Right lung (tissue), 2 donors: ENCODE measurements at regions not wholly inside any gene's neighbourhood (a gene's known extent, or its start where the extent isn't known, plus 50 kb on each side); places are given as distances from the start of the nearest gene placed in this dataset.
"Not testable (repeated sequence)": the region's sequence is repeated elsewhere in the genome, so short reads cannot be mapped to it uniquely, and the experiment has no call there.

Source experiments
- DNase-seq, 2 donors: peaks; one replicate each; pipeline ENCODE4 v3.0.0-alpha.2; 2013

DNA sequence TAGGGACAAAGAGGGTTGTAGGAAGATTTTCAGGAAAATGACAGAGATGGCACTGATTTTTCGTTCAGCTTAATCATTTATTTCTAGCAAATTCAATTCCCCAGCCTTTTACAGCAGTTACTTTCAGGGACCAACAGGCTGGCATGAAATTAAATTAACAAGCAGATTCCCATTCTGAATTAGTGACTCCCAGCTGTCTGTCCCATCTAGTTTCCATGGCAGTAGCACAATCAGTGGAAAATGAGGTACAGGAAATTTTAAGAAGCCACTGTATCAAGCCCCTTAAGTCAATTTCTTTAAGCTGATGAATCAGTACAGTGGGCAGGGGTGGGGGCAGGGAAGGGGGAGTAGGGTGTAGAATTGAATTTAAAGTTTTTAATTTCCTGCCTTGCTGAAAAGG lies 121.1 kb upstream of the TEX13C start:
- no peak for DNase-seq

GRCh38 chrX:125202591-125203248 lies 117.0 kb upstream of the TEX13C start:
- no peak for DNase-seq

DNA sequence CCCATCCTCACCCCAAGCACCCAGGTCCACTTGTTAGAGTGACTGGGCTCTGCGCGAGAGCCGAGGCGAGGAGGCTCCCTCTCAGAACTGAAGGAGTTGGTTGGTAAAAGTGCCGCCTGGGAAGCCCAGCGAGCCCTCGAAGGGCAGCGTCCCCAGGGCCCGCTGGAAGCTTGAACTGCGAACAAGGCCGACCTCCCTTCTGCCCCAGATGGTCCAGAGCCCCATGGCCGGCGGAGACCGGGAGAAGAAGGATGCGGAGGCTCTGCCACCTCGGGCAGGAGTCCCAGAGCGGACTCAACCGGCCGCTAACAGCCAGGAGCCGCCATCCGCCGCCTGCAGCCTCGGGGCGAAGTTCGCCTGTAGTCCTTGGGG lies 116.3 kb upstream of the TEX13C start:
- DNase-seq, result no peak

- DNase-seq, result no peak
Measured at GRCh38 chrX:125203737-125204578, 115.7 kb upstream of the TEX13C start.

- no peak for DNase-seq
Measured at GRCh38 chrX:125204681-125205132, 115.0 kb upstream of the TEX13C start.

DNA sequence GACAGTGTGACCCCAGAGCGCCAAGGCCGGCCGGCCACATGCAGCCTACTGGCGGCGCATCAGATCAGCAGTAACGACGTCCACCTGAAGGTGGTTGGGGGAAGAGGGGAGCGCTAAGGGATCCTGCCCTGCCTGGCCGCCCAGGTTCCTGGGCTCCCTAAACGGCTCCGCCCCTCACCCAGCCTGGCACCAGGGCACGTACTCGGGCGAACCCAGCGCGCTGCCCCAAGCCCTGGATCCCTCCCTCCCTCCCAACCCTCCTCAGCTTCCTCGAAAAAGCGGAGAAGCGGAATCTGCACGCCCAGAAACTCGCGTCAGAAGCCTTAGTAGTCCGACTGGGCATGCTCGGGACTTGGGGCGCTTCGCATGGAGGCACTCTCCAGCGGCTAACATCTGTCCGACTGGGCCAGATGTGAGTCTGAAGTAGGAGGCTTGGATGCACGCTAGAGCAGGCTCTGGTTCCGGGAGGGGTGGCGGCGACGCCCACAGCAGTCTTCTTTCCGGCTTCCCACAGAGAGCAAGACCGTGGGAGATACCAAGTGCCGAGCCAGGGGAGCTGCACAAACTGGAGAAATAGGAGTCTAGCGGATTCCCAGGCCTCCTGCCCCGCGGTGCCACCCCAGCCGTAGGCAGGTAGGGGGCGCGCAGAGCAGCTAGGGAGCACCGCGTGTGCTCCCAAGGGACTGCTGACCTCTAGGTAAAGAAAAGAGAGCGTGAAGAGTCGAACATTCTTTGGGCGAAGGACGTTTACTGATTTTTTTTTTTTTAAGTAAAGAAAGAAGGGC lies 114.3 kb upstream of the TEX13C start:
- DNase-seq, result peak in 1 of 2 donors; percentile 20

GRCh38 chrX:125205918-125206665 lies 113.6 kb upstream of the TEX13C start:
- no peak for DNase-seq

GRCh38 chrX:125210146-125210545 lies 109.5 kb upstream of the TEX13C start:
- DNase-seq, result no peak

DNA sequence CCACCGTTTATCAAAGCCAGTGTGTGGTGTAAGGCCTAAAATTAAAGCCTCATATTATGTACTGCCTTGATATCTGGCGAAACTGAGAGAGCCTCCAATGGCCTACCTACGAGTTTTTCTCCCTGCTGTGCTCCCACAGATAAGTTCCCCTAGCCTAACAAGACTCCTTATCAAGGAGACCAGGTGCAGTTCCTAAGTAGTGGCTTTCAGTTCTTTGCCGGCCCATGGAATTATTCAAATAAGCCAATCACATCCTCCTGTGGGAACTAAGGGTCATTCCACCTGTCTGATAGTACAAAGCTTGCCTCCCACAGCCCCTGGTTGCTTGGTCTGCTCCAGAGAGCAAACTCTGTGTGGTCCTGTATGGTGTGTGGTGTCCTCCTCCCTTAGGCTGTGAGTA lies 99.8 kb upstream of the TEX13C start:
- DNase-seq, result no peak

DNA sequence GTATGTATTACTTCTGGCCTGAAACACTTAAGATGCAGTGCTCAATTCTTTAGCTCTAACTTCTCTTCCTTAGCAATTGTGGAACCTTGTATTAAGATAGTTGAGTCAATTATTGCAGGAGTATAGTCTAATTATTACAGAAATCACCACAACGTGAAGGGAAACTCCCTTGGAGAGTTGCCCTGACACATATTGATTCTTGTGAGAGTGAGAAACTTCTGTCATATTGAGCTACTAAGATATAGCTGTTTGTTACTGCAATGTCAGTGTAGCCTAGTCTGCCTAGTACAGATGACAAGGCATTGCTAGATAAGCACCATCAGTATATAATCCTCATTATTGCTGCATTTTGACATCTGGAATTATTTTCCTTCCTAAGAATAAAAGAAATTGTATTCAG lies 82.7 kb upstream of the TEX13C start:
- no peak for DNase-seq

DNA sequence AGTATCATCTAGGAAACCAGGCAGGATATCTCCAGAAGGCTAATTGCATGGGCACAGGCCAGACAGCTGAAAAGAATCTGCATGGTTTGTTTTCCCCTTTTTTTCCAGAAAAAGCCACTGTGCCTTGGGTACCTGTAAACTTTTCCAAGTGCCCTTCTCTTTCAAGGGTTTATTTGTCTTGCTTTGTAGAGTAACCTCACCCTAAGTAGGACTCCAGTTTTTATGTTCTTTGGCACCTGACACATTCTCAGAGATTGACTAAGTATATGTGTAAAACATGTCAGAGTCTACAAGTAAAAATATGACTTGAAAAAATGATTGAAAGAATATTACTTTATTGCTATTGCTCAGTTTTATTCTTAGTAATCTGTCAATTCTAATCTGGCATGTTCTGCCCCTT lies 70.7 kb upstream of the TEX13C start:
- no peak for DNase-seq

- DNase-seq, result not testable (repeated sequence)
Measured at GRCh38 chrX:125255759-125256158, 63.9 kb upstream of the TEX13C start.

DNA sequence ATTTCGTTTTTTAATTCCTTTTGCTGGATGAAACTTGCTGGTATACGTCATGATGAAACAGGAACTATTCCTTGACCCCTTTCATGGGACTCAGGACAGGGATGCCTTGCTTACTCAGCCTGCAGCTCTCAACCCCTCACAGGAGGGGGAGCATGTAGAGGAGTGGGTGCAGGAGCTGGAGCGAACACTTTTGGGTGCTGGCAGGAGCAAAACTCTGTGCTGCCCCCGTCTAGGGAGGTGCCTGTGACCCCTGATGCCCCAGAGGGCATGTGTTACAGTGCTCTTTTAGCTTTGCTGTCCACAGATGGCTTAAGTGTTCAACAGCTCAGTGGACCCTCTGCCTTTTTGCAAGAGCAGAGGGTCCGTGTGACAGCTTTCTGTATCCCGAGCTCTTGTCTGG lies 56.8 kb upstream of the TEX13C start:
- no peak for DNase-seq

DNA sequence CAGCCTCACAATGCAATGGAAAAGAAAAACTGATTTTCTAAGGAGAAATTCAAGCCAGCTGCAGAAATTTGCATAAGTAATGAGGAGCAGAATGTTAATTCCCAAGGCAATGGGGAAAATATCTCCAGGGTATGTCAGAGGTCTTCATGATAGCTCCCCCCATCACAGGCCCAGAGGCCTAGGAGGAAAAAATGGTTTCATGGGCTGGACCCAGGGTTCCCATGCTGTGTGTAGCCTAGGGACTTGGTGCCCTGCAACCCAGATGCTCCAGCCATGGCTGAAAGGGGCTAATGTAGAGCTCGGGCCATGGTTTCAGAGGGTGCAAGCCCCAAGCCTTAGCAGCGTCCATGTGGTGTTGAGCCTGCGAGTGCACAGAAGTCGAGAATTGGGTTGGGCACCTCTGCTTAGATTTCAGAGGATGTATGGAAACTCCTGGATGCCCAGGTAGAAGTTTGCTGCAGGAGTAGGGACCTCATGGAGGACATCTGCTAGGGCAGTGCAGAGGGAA lies 53.5 kb upstream of the TEX13C start:
- DNase-seq, result no peak
